Lung (tissue), 11 donors: ENCODE measurements at regions not wholly inside any gene's neighbourhood (a gene's known extent, or its start where the extent isn't known, plus 50 kb on each side); places are given as distances from the start of the nearest gene placed in this dataset.

Experiments used
- ATAC-seq: fragments of 200-7000 bp; cut with Tn5 transposase; one replicate; pipeline ENCODE4 v1.9.1; 2020; ENCODE audit warnings: moderate number of reproducible peaks; ENCODE audit not compliant: insufficient read depth, low FRiP score
- DNase-seq, 3 donors: peaks; one replicate each; pipeline ENCODE4 v3.0.0-alpha.2; 2013 to 2017
- H3K27ac ChIP-seq, 2 donors: one replicate each; pipeline ENCODE4 v1.5.1; 2013; ENCODE audit warnings: mild to moderate bottlenecking in 2 of 2, moderate library complexity in 2 of 2, control low read depth in 1 of 2, inconsistent platforms in 1 of 2, low read depth in 1 of 2, low read length in 1 of 2
- H3K27me3 ChIP-seq, 3 donors: one replicate each; pipeline ENCODE4 v1.5.1; 2013; ENCODE audit warnings: low read length in 2 of 3; ENCODE audit not compliant: control insufficient read depth in 3 of 3, insufficient read depth in 3 of 3
- H3K36me3 ChIP-seq, 4 donors: one replicate each; pipeline ENCODE4 v1.5.1; 2013; ENCODE audit warnings: low read length in 4 of 4, mild to moderate bottlenecking in 1 of 4, moderate library complexity in 1 of 4; ENCODE audit not compliant: control insufficient read depth in 4 of 4, insufficient read depth in 4 of 4
- H3K4me1 ChIP-seq, 5 donors: one replicate each; pipeline ENCODE4 v1.5.1; 2013; ENCODE audit warnings: low read length in 5 of 5, mild to moderate bottlenecking in 2 of 5, moderate library complexity in 1 of 5; ENCODE audit not compliant: control insufficient read depth in 5 of 5, insufficient read depth in 5 of 5
- H3K4me3 ChIP-seq: one replicate; pipeline ENCODE4 v1.5.1; 2013; ENCODE audit warnings: mild to moderate bottlenecking, control low read depth, moderate library complexity
- H3K9ac ChIP-seq, 2 donors: one replicate each; pipeline ENCODE4 v1.5.1; 2013; ENCODE audit warnings: low read length in 2 of 2, control low read depth in 1 of 2; ENCODE audit not compliant: insufficient read depth in 1 of 2
- H3K9me3 ChIP-seq, 4 donors: one replicate each; pipeline ENCODE4 v1.5.1; 2013; ENCODE audit warnings: low read length in 3 of 4, mild to moderate bottlenecking in 1 of 4, moderate library complexity in 1 of 4; ENCODE audit not compliant: control insufficient read depth in 4 of 4, insufficient read depth in 3 of 4
- CTCF ChIP-seq: IDR thresholded peaks from 2 replicates; pipeline ENCODE4 v1.5.1; 2012; ENCODE audit warnings: mild to moderate bottlenecking; ENCODE audit errors: control extremely low read depth, extremely low read depth
- WGBS, 2 donors: extraction: QIAGEN DNeasy Blood & Tissue Kit; methylation state at CpG; one replicate each; pipeline ENCODE4 v1.1.7; 2013; 5-methylcytosine and 5-hydroxymethylcytosine counted together
- donor health status: control.
- donor health status: control.
- donor health status: Bipolar disorder and iron deficiency.
- donor health status: healthy.
- donor health status: DM: yes; HTN: yes; CAD: no.

GRCh38 chr3:184656458-184656828 is 55.4 kb downstream of the MAGEF1 start:
- WGBS, 2 donors: 67 to 83% methylated on average over 5 of the region's 5 CpGs
- no peak overlapping the region for H3K27ac ChIP-seq
- no peak for ATAC-seq

GRCh38 chr3:184655597-184655996 is 56.3 kb downstream of the MAGEF1 start:
- WGBS, 2 donors: 86 to 95% methylated on average over 2 of the region's 2 CpGs
- Histone ChIP-seq H3K27me3 (no peaks in the 10 kb centered on the region), H3K27ac (no peak overlapping the region), H3K9me3 (no peaks in the 10 kb centered on the region), H3K4me1 (peaks cover 0 to 36% (median 13%) of the 10 kb centered on the region in 5 donors), H3K4me3 (no peak overlapping the region), H3K36me3 (no peaks in the 10 kb centered on the region), H3K9ac (no peak overlapping the region)
- ATAC-seq: no peak
- no peak for DNase-seq
- TF ChIP-seq CTCF: no peak

More at GRCh38 chr3:184656458-184656828, 55.4 kb downstream of the MAGEF1 start:
- H3K9ac ChIP-seq: peak overlapping the region in 1 of 2 donors; percentile 13
- no peak overlapping the region for H3K4me3 ChIP-seq
- no peak for DNase-seq
- no peak for TF ChIP-seq CTCF
- H3K4me1 ChIP-seq: peaks cover 0 to 28% (median 11%) of the 10 kb centered on the region in 5 donors
- no peaks in the 10 kb centered on the region for H3K27me3 ChIP-seq
- H3K9me3 ChIP-seq: no peaks in the 10 kb centered on the region
- H3K36me3 ChIP-seq: no peaks in the 10 kb centered on the region

GRCh38 chr3:184654375-184654774 is 57.5 kb downstream of the MAGEF1 start:
- H3K9ac ChIP-seq: no peak overlapping the region
- H3K4me3 ChIP-seq: no peak overlapping the region
- H3K27me3 ChIP-seq: no peaks in the 10 kb centered on the region
- DNase-seq (no peak), ATAC-seq (no peak)
- no peak overlapping the region for H3K27ac ChIP-seq
- H3K36me3 ChIP-seq: no peaks in the 10 kb centered on the region
- TF ChIP-seq CTCF: no peak
- no peaks in the 10 kb centered on the region for H3K9me3 ChIP-seq
- H3K4me1 ChIP-seq: peaks cover 0 to 31% (median 14%) of the 10 kb centered on the region in 5 donors

GRCh38 chr3:184652465-184652864 is 59.4 kb downstream of the MAGEF1 start:
- ATAC-seq (no peak), DNase-seq (no peak)
- H3K27ac ChIP-seq: no peak overlapping the region
- no peak for TF ChIP-seq CTCF
- 78 to 85% methylated on average over 6 of the region's 6 CpGs for WGBS, 2 donors
- H3K9ac ChIP-seq: no peak overlapping the region
- H3K4me3 ChIP-seq: no peak overlapping the region
- peaks cover 0 to 31% (median 14%) of the 10 kb centered on the region in 5 donors for H3K4me1 ChIP-seq
- no peaks in the 10 kb centered on the region for H3K9me3 ChIP-seq
- no peaks in the 10 kb centered on the region for H3K27me3 ChIP-seq
- no peaks in the 10 kb centered on the region for H3K36me3 ChIP-seq
